HepG2 (cell line): ENCODE measurements at regions not wholly inside any gene's neighbourhood (a gene's known extent, or its start where the extent isn't known, plus 50 kb on each side); places are given as distances from the start of the nearest gene placed in this dataset.

Experiments
- ATAC-seq: fragments of 200-7000 bp; cut with Tn5 transposase; 3 replicates; pipeline ENCODE4 v1.9.1; 2020; ENCODE audit warnings: mild to moderate bottlenecking, moderate library complexity
- BruUV-seq: library from RNA; stranded (reverse); fragments of 400-500 nt; replicated peaks from 2 replicates; lab custom pipeline; 2021; lab: Mats Ljungman, UMichigan
- CTCF ChIA-PET: fragments of 300-600 bp; formaldehyde crosslinking; extraction: SDS; loops from one replicate; lab custom pipeline; 2021; ENCODE audit warnings: low total read pairs, inconsistent platforms, low intra/inter-chr PET ratio; lab: Yijun Ruan, JAX
- POLR2A ChIA-PET: fragments of 350-600 bp; sonication (Branson Sonifier 250); formaldehyde crosslinking; loops from one replicate; lab custom pipeline; 2020; ENCODE audit warnings: antibody characterized with exemption, inconsistent platforms; lab: Yijun Ruan, JAX
- DNase-seq: peaks from one replicate; pipeline ENCODE4 v3.0.0-alpha.2; 2015; ENCODE audit warnings: low spot score
- FAIRE-seq: peaks from 3 replicates; lab custom pipeline; 2011; peaks lifted over from hg19 to GRCh38; lab: Jason Lieb, UNC
- H2AFZ ChIP-seq: one replicate; pipeline ENCODE4 v1.6.1; 2011; ENCODE audit warnings: low read length, inconsistent platforms
- H3K27ac ChIP-seq: fragments of 300-600 bp; 3 replicates; pipeline ENCODE4 v1.8.0; 2011; ENCODE audit warnings: mixed run types, mild to moderate bottlenecking, mixed read lengths, low read length, inconsistent platforms; ENCODE audit not compliant: insufficient read depth; ENCODE audit errors: extremely low read length
- H3K27me3 ChIP-seq, 2 experiments: fragments of 200-600 bp in 1 of 2; 2 replicates in 1 of 2; 3 replicates in 1 of 2; pipeline versions ENCODE4 v1.6.0 to v1.8.0; 2011; ENCODE audit warnings: low read length in 2 of 2, mild to moderate bottlenecking in 2 of 2, moderate library complexity in 2 of 2, inconsistent platforms in 1 of 2; ENCODE audit not compliant: insufficient read depth in 2 of 2, control insufficient read depth in 1 of 2
- H3K36me3 ChIP-seq, 2 experiments: fragments of 200-600 bp in 1 of 2; replicated peaks in 1 of 2; 2 replicates in 1 of 2; 3 replicates in 1 of 2; pipeline versions ENCODE4 v1.5.1 to v1.8.0; 2011; ENCODE audit warnings: low read length in 2 of 2, inconsistent platforms in 1 of 2; ENCODE audit not compliant: insufficient read depth in 2 of 2, control insufficient read depth in 1 of 2
- H3K4me1 ChIP-seq: 2 replicates; pipeline ENCODE4 v1.5.1; 2012; ENCODE audit warnings: low read length, inconsistent platforms; ENCODE audit not compliant: insufficient read depth
- H3K4me2 ChIP-seq: 2 replicates; pipeline ENCODE4 v1.6.0; 2011; ENCODE audit warnings: low read depth, low read length, inconsistent platforms
- H3K4me3 ChIP-seq, 3 experiments: fragments of 200-600 bp in 1 of 3; sonication (generic), shearing (Covaris generic) in 1 of 3; replicated peaks in 1 of 3; 2 replicates each; pipeline ENCODE4 v1.5.1; 2011 to 2016; ENCODE audit warnings: low read length in 3 of 3, inconsistent platforms in 2 of 3, low read depth in 2 of 3, mild to moderate bottlenecking in 2 of 3, control low read depth in 1 of 3, mixed read lengths in 1 of 3; ENCODE audit not compliant: insufficient read depth in 1 of 3
- H3K79me2 ChIP-seq: one replicate; pipeline ENCODE4 v1.6.1; 2011; ENCODE audit warnings: low read length, inconsistent platforms; ENCODE audit not compliant: insufficient read depth
- H3K9ac ChIP-seq: 2 replicates; pipeline ENCODE4 v1.6.0; 2011; ENCODE audit warnings: mild to moderate bottlenecking, low read depth, low read length, inconsistent platforms; ENCODE audit not compliant: insufficient read depth
- H3K9me3 ChIP-seq: 2 replicates; pipeline ENCODE4 v1.5.1; 2012; ENCODE audit warnings: mild to moderate bottlenecking, low read length
- H4K20me1 ChIP-seq: 2 replicates; pipeline ENCODE4 v1.6.0; 2011; ENCODE audit warnings: inconsistent platforms, mild to moderate bottlenecking, low read length, moderate library complexity; ENCODE audit not compliant: insufficient read depth
- ISL2 ChIP-seq: sonication (generic); formaldehyde crosslinking; IDR thresholded peaks from 2 replicates; pipeline ENCODE4 v1.5.0; 2020; ENCODE audit warnings: missing genetic modification reagents
- NCOA2 ChIP-seq: sonication (generic); formaldehyde crosslinking; IDR thresholded peaks from 2 replicates; pipeline ENCODE4 v1.8.0; 2022; ENCODE audit warnings: inconsistent platforms
- NR0B2 ChIP-seq: sonication (generic); formaldehyde crosslinking; IDR thresholded peaks from 2 replicates; pipeline ENCODE4 v1.4.0; 2020; ENCODE audit warnings: mild to moderate bottlenecking, missing genetic modification reagents
- ZBTB7A ChIP-seq: sonication (generic); formaldehyde crosslinking; IDR thresholded peaks from 2 replicates; pipeline ENCODE4 v1.8.0; 2022; ENCODE audit warnings: mild to moderate bottlenecking, missing genetic modification reagents
- ZNF382 ChIP-seq: sonication (generic); formaldehyde crosslinking; IDR thresholded peaks from 2 replicates; pipeline ENCODE4 v1.5.0; 2020; ENCODE audit warnings: missing genetic modification reagents, mild to moderate bottlenecking, borderline replicate concordance
- ZNF790 ChIP-seq: sonication (generic); formaldehyde crosslinking; IDR thresholded peaks from 2 replicates; pipeline ENCODE4 v1.8.0; 2022; ENCODE audit warnings: missing genetic modification reagents, mild to moderate bottlenecking, borderline replicate concordance
- ZSCAN12 ChIP-seq: sonication (generic); formaldehyde crosslinking; IDR thresholded peaks from 2 replicates; pipeline ENCODE4 v1.9.0; 2021; ENCODE audit warnings: mild to moderate bottlenecking, missing genetic modification reagents
- WGBS: methylation state at CpG from one replicate; pipeline ENCODE4 v1.1.6; 2017; ENCODE audit warnings: low lambda C conversion rate; 5-methylcytosine and 5-hydroxymethylcytosine counted together
- in situ Hi-C: cut with HindIII; loops from 2 replicates; pipeline ENCODE4 v1.10.0; 2017; ENCODE audit warnings: low pct_unique_long_range_greater_than_20kb; ENCODE audit not compliant: extremely low pct_ligation_motif_present
- intact Hi-C: fragments of 100-400 bp; cut with micrococcal nuclease; formaldehyde crosslinking; loops from one replicate; pipeline ENCODE4 v1.10.0; 2022; ENCODE audit not compliant: unreplicated experiment

- H4K20me1 ChIP-seq, result no peaks in the 10 kb centered on the region
- POLR2A ChIA-PET, result no interaction called here
- intact Hi-C loops (no loop called here), in situ Hi-C loops (no loop called here)
- no TSS peak for BruUV-seq
- no peak for ATAC-seq
- no peak for DNase-seq
- no peak overlapping the region for H3K4me2 ChIP-seq
- WGBS, result 0% methylated on average over 2 of the region's 2 CpGs
- no peak for FAIRE-seq
- no peak overlapping the region for H3K4me3 ChIP-seq
- no peak overlapping the region for H2AFZ ChIP-seq
- H3K27ac ChIP-seq, result no peak overlapping the region
- CTCF ChIA-PET, result no interaction called here
- no peaks in the 10 kb centered on the region for H3K4me1 ChIP-seq
- H3K9ac ChIP-seq, result no peak overlapping the region
- H3K79me2 ChIP-seq, result no peaks in the 10 kb centered on the region
- no peaks in the 10 kb centered on the region for H3K36me3 ChIP-seq
- H3K9me3 ChIP-seq, result no peaks in the 10 kb centered on the region
- TF ChIP-seq ZNF790, result no peak
- no peak for TF ChIP-seq ZNF382
- no peak for TF ChIP-seq ZBTB7A
- TF ChIP-seq ISL2 (CRISPR knock-in tag), result no peak
- no peak for TF ChIP-seq ZSCAN12
- no peak for TF ChIP-seq NCOA2 (CRISPR knock-in tag)
- TF ChIP-seq, all 625 proteins: peak for 0
- no peaks in the 10 kb centered on the region for H3K27me3 ChIP-seq
These were observed 1415.8 kb upstream of the CELF4 start for GRCh38 chr18:38981389-38981788.

GRCh38 chr18:38980420-38980819 is 1414.8 kb upstream of the CELF4 start:
- CTCF ChIA-PET, result no interaction called here
- no peak overlapping the region for H2AFZ ChIP-seq
- no peaks in the 10 kb centered on the region for H3K4me1 ChIP-seq
- no peak overlapping the region for H3K9ac ChIP-seq
- TF ChIP-seq NR0B2 (CRISPR knock-in tag), result no peak
- TF ChIP-seq, all 625 proteins: peak for 0
- intact Hi-C loops (no loop called here), in situ Hi-C loops (no loop called here)
- Histone ChIP-seq H3K79me2 (no peaks in the 10 kb centered on the region), H3K4me3 (no peak overlapping the region), H4K20me1 (no peaks in the 10 kb centered on the region), H3K36me3 (no peaks in the 10 kb centered on the region), H3K27me3 (no peaks in the 10 kb centered on the region), H3K9me3 (no peaks in the 10 kb centered on the region), H3K4me2 (no peak overlapping the region), H3K27ac (no peak overlapping the region)
- BruUV-seq, result no TSS peak
- ATAC-seq (no peak), DNase-seq (no peak), FAIRE-seq (no peak)
- POLR2A ChIA-PET, result no interaction called here
